ENCODE measurements at regions not wholly inside any gene's neighbourhood (a gene's known extent, or its start where the extent isn't known, plus 50 kb on each side); places are given as distances from the start of the nearest gene placed in this dataset.

DNA sequence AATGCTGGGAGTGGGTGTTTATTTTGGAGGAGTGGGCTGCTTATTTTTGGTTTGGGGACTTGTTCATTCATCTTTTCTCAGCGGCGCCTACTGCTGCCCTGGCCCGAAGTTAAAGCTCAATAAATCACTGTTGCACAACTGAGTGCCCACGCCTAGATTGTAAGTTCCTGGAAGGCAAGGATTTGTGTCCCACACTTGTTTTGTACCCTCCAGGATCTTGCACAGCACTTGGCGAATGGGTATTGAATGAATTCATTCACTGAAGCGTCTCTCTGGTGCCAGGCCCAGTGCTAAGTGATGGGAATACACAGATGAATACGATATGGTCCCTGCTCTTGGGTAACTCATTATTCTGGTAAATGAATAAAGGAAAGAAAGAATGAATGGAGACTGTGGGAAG lies 153.3 kb upstream of the PARP11 start:
- Histone ChIP-seq H3K27me3 (peaks cover 0 to 11% (median 0%) of the 10 kb centered on the region in 4 donors), H3K4me1 (peaks cover 8 to 20% (median 8%) of the 10 kb centered on the region in 3 donors), H3K9me3 (no peaks in the 10 kb centered on the region), H3K27ac (no peak overlapping the region), H3K4me3 (no peak overlapping the region), H3K36me3 (no peaks in the 10 kb centered on the region)
- DNase-seq = no peak
- WGBS, 2 donors = 59 to 61% methylated on average over 7 of the region's 7 CpGs
- intact Hi-C loops (cut with DNase I) = no loop called here
- no peak for TF ChIP-seq POLR2A (IDR thresholded peaks at IDR 0.05)
- TF ChIP-seq CTCF (IDR thresholded peaks at IDR 0.05) = no peak

GRCh38 chr12:4026020-4026358 lies 152.8 kb upstream of the PARP11 start:
- TF ChIP-seq POLR2A (IDR thresholded peaks at IDR 0.05) = no peak
- no peak for TF ChIP-seq CTCF (IDR thresholded peaks at IDR 0.05)

GRCh38 chr12:4025181-4026019 lies 152.2 kb upstream of the PARP11 start:
- intact Hi-C loops (cut with DNase I) = no loop called here
- no peak for DNase-seq
- H3K4me1 ChIP-seq = peaks cover under 1 to 9% (median 6%) of the 10 kb centered on the region in 3 donors
- no peaks in the 10 kb centered on the region for H3K36me3 ChIP-seq
- no peak overlapping the region for H3K4me3 ChIP-seq
- WGBS, 2 donors = 83 to 85% methylated on average over 19 of the region's 20 CpGs
- peaks cover 0 to 11% (median 0%) of the 10 kb centered on the region in 4 donors for H3K27me3 ChIP-seq
- no peak for TF ChIP-seq POLR2A (IDR thresholded peaks at IDR 0.05)
- no peak for TF ChIP-seq CTCF (IDR thresholded peaks at IDR 0.05)
- no peak overlapping the region for H3K27ac ChIP-seq
- no peaks in the 10 kb centered on the region for H3K9me3 ChIP-seq

More at GRCh38 chr12:4026020-4026358, 152.8 kb upstream of the PARP11 start:
- H3K27ac ChIP-seq = no peak overlapping the region
- peaks cover 6 to 15% (median 6%) of the 10 kb centered on the region in 3 donors for H3K4me1 ChIP-seq
- no peaks in the 10 kb centered on the region for H3K9me3 ChIP-seq
- no peaks in the 10 kb centered on the region for H3K36me3 ChIP-seq
- DNase-seq = no peak
- H3K4me3 ChIP-seq = no peak overlapping the region
- 90 to 91% methylated on average over 8 to 10 of the region's 10 CpGs for WGBS, 2 donors
- intact Hi-C loops (cut with DNase I) = no loop called here
- peaks cover 0 to 11% (median 0%) of the 10 kb centered on the region in 4 donors for H3K27me3 ChIP-seq

DNA sequence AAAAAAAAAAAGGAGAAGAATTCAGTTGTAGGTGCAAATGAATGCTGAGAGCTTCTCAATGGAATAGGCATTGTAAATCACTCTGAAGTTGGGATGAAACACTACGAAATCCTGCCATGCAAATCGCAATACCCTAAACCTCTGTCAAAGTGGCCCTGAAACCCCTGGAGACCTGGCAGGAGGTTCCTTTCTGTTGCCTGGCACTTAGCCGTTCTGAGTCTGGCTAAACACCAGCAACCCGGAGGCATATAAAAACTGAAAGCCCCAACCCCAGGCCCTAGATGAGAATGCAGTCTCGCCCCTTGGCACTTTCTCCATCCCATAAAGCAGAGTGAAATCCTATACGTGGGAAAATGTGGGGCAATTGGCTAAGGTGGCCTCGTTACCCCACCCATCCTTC lies 151.5 kb upstream of the PARP11 start:
- H3K4me1 ChIP-seq = peaks cover 0 to 8% (median 6%) of the 10 kb centered on the region in 3 donors
- peaks cover 0 to 11% (median 0%) of the 10 kb centered on the region in 4 donors for H3K27me3 ChIP-seq
- no peak for TF ChIP-seq CTCF (IDR thresholded peaks at IDR 0.05)
- no peak for TF ChIP-seq POLR2A (IDR thresholded peaks at IDR 0.05)
- H3K27ac ChIP-seq = no peak overlapping the region
- DNase-seq = no peak
- intact Hi-C loops (cut with DNase I) = no loop called here
- H3K4me3 ChIP-seq = no peak overlapping the region
- H3K36me3 ChIP-seq = no peaks in the 10 kb centered on the region
- 65 to 71% methylated on average over 6 of the region's 7 CpGs for WGBS, 2 donors
- H3K9me3 ChIP-seq = no peaks in the 10 kb centered on the region

GRCh38 chr12:4015225-4016091 lies 142.3 kb upstream of the PARP11 start:
- 72 to 80% methylated on average over 8 to 11 of the region's 12 CpGs for WGBS, 2 donors
- H3K27ac ChIP-seq = no peak overlapping the region
- H3K4me1 ChIP-seq = peaks cover 5 to 18% (median 8%) of the 10 kb centered on the region in 3 donors
- H3K9me3 ChIP-seq = no peaks in the 10 kb centered on the region
- no peak for TF ChIP-seq POLR2A (IDR thresholded peaks at IDR 0.05)
- TF ChIP-seq CTCF (IDR thresholded peaks at IDR 0.05) = no peak
- H3K36me3 ChIP-seq = no peaks in the 10 kb centered on the region
- intact Hi-C loops (cut with DNase I) = no loop called here
- no peak for DNase-seq
- no peak overlapping the region for H3K4me3 ChIP-seq
- no peaks in the 10 kb centered on the region for H3K27me3 ChIP-seq
